Pulmonary artery endothelial cell (primary cell): ENCODE measurements at regions not wholly inside any gene's neighbourhood (a gene's known extent, or its start where the extent isn't known, plus 50 kb on each side); places are given as distances from the start of the nearest gene placed in this dataset.

Source experiments
- DNase-seq: peaks from one replicate; pipeline ENCODE4 v3.0.0-alpha.2; 2011; ENCODE audit warnings: low read depth, low spot score

- DNase-seq, result no peak
Observed at GRCh38 chr3:83092521-83093221, 1331.2 kb upstream of the GBE1 start.

GRCh38 chr3:83076041-83076440 lies 1314.6 kb upstream of the GBE1 start:
- no peak for DNase-seq

- DNase-seq, result no peak
Observed at GRCh38 chr3:83074485-83074884, 1313.0 kb upstream of the GBE1 start.

GRCh38 chr3:83065851-83066460 lies 1304.5 kb upstream of the GBE1 start:
- DNase-seq, result no peak

GRCh38 chr3:83063446-83063845 lies 1302.0 kb upstream of the GBE1 start:
- no peak for DNase-seq

- DNase-seq, result no peak
Observed at GRCh38 chr3:83048556-83048955, 1287.1 kb upstream of the GBE1 start.

- DNase-seq, result no peak
Observed at GRCh38 chr3:83039422-83039821, 1278.0 kb upstream of the GBE1 start.

GRCh38 chr3:83035704-83036010 lies 1274.2 kb upstream of the GBE1 start:
- no peak for DNase-seq

- DNase-seq, result no peak
Observed at GRCh38 chr3:83034806-83035703, 1273.6 kb upstream of the GBE1 start.

GRCh38 chr3:83033133-83033532 lies 1271.7 kb upstream of the GBE1 start:
- DNase-seq, result no peak

- no peak for DNase-seq
Observed at GRCh38 chr3:83023086-83023485, 1261.6 kb upstream of the GBE1 start.

- DNase-seq, result no peak
Observed at GRCh38 chr3:83011481-83011880, 1250.0 kb upstream of the GBE1 start.

GRCh38 chr3:83003917-83004316 lies 1242.5 kb upstream of the GBE1 start:
- DNase-seq, result no peak

GRCh38 chr3:83002869-83003445 lies 1241.5 kb upstream of the GBE1 start:
- no peak for DNase-seq

GRCh38 chr3:82999777-83000176 lies 1238.3 kb upstream of the GBE1 start:
- no peak for DNase-seq

- no peak for DNase-seq
Observed at GRCh38 chr3:82978368-82978767, 1216.9 kb upstream of the GBE1 start.

- DNase-seq, result no peak
Observed at GRCh38 chr3:82977871-82978270, 1216.4 kb upstream of the GBE1 start.

GRCh38 chr3:82973791-82974190 lies 1212.3 kb upstream of the GBE1 start:
- DNase-seq, result no peak

GRCh38 chr3:82960379-82960778 lies 1198.9 kb upstream of the GBE1 start:
- no peak for DNase-seq

GRCh38 chr3:82957696-82958095 lies 1196.3 kb upstream of the GBE1 start:
- DNase-seq, result no peak

- no peak for DNase-seq
Observed at GRCh38 chr3:82957079-82957478, 1195.6 kb upstream of the GBE1 start.

- DNase-seq, result no peak
Observed at GRCh38 chr3:82954486-82954885, 1193.0 kb upstream of the GBE1 start.
